ENCODE measurements at regions not wholly inside any gene's neighbourhood (a gene's known extent, or its start where the extent isn't known, plus 50 kb on each side); places are given as distances from the start of the nearest gene placed in this dataset.

DNA sequence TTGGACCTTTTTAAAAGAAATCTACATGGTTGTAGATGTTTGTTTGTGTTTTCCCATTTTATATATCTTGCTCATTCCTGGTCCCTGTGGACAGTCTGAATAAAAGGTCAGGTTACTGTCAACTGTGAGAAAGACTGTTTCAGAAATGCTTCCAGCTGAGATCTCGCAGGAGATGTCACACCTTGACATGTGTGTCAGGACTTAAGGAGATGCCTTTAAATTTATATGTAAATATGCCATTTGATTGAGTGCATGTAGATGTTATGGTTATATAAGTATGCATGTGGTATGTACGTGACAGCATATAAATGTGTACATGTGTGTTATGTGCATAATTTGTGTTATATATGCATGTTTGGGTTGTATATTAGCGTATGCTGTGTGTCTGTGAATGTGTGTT, 2172.3 kb upstream of the CELF4 start:
- Histone ChIP-seq H3K79me2 (replicated peaks; ENCODE audit: insufficient read depth) (no peaks in the 10 kb centered on the region), H3K27me3 (ENCODE audit: insufficient read depth) (no peaks in the 10 kb centered on the region), H3K27ac (ENCODE audit: low read depth) (no peak overlapping the region), H3K9me2 (ENCODE audit: insufficient read depth) (no peaks in the 10 kb centered on the region), H3K36me3 (ENCODE audit: insufficient read depth) (no peaks in the 10 kb centered on the region), H3K4me1 (ENCODE audit: insufficient read depth) (peaks cover under 1% of the 10 kb centered on the region; the same call in 1 of the 2 replicates), H2AFZ (no peak overlapping the region), H3K4me2 (no peak overlapping the region), H3K4me3 (no peak overlapping the region), H3F3A (replicated peaks; ENCODE audit: low read depth) (no peaks in the 10 kb centered on the region), H4K20me1 (replicated peaks; ENCODE audit: insufficient read depth) (no peaks in the 10 kb centered on the region)
- TF ChIP-seq EZH2 (IDR thresholded peaks at IDR 0.05; ENCODE audit: low read depth, unreplicated experiment) (no peak), CREB1 (CRISPR knock-in tag; IDR thresholded peaks at IDR 0.05; ENCODE audit: low read depth) (no peak), STAT1 (IDR thresholded peaks at IDR 0.05; ENCODE audit: unreplicated experiment) (no peak), ZNF114 (CRISPR knock-in tag; IDR thresholded peaks at IDR 0.05) (no peak), NANOG (IDR thresholded peaks at IDR 0.05; ENCODE audit: borderline replicate concordance) (no peak), ZNF331 (CRISPR knock-in tag; IDR thresholded peaks at IDR 0.05; ENCODE audit: low read depth) (no peak), EZH2phosphoT487 (IDR thresholded peaks at IDR 0.05; ENCODE audit: unreplicated experiment) (no peak), POLR2AphosphoS5 (IDR thresholded peaks at IDR 0.05; ENCODE audit: low read depth) (no peak), JUNB (IDR thresholded peaks at IDR 0.05; ENCODE audit: unreplicated experiment) (no peak)
- TF ChIP-seq, protein P1, sequence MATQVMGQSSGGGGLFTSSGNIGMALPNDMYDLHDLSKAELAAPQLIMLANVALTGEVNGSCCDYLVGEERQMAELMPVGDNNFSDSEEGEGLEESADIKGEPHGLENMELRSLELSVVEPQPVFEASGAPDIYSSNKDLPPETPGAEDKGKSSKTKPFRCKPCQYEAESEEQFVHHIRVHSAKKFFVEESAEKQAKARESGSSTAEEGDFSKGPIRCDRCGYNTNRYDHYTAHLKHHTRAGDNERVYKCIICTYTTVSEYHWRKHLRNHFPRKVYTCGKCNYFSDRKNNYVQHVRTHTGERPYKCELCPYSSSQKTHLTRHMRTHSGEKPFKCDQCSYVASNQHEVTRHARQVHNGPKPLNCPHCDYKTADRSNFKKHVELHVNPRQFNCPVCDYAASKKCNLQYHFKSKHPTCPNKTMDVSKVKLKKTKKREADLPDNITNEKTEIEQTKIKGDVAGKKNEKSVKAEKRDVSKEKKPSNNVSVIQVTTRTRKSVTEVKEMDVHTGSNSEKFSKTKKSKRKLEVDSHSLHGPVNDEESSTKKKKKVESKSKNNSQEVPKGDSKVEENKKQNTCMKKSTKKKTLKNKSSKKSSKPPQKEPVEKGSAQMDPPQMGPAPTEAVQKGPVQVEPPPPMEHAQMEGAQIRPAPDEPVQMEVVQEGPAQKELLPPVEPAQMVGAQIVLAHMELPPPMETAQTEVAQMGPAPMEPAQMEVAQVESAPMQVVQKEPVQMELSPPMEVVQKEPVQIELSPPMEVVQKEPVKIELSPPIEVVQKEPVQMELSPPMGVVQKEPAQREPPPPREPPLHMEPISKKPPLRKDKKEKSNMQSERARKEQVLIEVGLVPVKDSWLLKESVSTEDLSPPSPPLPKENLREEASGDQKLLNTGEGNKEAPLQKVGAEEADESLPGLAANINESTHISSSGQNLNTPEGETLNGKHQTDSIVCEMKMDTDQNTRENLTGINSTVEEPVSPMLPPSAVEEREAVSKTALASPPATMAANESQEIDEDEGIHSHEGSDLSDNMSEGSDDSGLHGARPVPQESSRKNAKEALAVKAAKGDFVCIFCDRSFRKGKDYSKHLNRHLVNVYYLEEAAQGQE (IDR thresholded peaks at IDR 0.05; ENCODE audit: unreplicated experiment), result no peak
- TF ChIP-seq, protein P2, sequence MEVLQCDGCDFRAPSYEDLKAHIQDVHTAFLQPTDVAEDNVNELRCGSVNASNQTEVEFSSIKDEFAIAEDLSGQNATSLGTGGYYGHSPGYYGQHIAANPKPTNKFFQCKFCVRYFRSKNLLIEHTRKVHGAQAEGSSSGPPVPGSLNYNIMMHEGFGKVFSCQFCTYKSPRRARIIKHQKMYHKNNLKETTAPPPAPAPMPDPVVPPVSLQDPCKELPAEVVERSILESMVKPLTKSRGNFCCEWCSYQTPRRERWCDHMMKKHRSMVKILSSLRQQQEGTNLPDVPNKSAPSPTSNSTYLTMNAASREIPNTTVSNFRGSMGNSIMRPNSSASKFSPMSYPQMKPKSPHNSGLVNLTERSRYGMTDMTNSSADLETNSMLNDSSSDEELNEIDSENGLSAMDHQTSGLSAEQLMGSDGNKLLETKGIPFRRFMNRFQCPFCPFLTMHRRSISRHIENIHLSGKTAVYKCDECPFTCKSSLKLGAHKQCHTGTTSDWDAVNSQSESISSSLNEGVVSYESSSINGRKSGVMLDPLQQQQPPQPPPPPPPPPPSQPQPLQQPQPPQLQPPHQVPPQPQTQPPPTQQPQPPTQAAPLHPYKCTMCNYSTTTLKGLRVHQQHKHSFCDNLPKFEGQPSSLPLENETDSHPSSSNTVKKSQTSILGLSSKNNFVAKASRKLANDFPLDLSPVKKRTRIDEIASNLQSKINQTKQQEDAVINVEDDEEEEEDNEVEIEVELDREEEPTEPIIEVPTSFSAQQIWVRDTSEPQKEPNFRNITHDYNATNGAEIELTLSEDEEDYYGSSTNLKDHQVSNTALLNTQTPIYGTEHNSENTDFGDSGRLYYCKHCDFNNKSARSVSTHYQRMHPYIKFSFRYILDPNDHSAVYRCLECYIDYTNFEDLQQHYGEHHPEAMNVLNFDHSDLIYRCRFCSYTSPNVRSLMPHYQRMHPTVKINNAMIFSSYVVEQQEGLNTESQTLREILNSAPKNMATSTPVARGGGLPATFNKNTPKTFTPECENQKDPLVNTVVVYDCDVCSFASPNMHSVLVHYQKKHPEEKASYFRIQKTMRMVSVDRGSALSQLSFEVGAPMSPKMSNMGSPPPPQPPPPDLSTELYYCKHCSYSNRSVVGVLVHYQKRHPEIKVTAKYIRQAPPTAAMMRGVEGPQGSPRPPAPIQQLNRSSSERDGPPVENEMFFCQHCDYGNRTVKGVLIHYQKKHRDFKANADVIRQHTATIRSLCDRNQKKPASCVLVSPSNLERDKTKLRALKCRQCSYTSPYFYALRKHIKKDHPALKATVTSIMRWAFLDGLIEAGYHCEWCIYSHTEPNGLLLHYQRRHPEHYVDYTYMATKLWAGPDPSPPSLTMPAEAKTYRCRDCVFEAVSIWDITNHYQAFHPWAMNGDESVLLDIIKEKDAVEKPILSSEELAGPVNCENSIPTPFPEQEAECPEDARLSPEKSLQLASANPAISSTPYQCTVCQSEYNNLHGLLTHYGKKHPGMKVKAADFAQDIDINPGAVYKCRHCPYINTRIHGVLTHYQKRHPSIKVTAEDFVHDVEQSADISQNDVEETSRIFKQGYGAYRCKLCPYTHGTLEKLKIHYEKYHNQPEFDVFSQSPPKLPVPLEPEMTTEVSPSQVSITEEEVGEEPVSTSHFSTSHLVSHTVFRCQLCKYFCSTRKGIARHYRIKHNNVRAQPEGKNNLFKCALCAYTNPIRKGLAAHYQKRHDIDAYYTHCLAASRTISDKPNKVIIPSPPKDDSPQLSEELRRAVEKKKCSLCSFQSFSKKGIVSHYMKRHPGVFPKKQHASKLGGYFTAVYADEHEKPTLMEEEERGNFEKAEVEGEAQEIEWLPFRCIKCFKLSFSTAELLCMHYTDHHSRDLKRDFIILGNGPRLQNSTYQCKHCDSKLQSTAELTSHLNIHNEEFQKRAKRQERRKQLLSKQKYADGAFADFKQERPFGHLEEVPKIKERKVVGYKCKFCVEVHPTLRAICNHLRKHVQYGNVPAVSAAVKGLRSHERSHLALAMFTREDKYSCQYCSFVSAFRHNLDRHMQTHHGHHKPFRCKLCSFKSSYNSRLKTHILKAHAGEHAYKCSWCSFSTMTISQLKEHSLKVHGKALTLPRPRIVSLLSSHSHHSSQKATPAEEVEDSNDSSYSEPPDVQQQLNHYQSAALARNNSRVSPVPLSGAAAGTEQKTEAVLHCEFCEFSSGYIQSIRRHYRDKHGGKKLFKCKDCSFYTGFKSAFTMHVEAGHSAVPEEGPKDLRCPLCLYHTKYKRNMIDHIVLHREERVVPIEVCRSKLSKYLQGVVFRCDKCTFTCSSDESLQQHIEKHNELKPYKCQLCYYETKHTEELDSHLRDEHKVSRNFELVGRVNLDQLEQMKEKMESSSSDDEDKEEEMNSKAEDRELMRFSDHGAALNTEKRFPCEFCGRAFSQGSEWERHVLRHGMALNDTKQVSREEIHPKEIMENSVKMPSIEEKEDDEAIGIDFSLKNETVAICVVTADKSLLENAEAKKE (CRISPR knock-in tag; IDR thresholded peaks at IDR 0.05), result no peak
- TF ChIP-seq, protein P3, sequence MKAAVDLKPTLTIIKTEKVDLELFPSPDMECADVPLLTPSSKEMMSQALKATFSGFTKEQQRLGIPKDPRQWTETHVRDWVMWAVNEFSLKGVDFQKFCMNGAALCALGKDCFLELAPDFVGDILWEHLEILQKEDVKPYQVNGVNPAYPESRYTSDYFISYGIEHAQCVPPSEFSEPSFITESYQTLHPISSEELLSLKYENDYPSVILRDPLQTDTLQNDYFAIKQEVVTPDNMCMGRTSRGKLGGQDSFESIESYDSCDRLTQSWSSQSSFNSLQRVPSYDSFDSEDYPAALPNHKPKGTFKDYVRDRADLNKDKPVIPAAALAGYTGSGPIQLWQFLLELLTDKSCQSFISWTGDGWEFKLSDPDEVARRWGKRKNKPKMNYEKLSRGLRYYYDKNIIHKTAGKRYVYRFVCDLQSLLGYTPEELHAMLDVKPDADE (IDR thresholded peaks at IDR 0.05), result no peak
- TF ChIP-seq, protein P4, sequence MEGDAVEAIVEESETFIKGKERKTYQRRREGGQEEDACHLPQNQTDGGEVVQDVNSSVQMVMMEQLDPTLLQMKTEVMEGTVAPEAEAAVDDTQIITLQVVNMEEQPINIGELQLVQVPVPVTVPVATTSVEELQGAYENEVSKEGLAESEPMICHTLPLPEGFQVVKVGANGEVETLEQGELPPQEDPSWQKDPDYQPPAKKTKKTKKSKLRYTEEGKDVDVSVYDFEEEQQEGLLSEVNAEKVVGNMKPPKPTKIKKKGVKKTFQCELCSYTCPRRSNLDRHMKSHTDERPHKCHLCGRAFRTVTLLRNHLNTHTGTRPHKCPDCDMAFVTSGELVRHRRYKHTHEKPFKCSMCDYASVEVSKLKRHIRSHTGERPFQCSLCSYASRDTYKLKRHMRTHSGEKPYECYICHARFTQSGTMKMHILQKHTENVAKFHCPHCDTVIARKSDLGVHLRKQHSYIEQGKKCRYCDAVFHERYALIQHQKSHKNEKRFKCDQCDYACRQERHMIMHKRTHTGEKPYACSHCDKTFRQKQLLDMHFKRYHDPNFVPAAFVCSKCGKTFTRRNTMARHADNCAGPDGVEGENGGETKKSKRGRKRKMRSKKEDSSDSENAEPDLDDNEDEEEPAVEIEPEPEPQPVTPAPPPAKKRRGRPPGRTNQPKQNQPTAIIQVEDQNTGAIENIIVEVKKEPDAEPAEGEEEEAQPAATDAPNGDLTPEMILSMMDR (conservative IDR thresholded peaks at IDR 0.05; ENCODE audit: low read depth in 2 of 2), result no peak
- no peak overlapping the region for H3K27ac Mint-ChIP-seq
- ATAC-seq (no peak), DNase-seq (ENCODE audit: low spot score) (no peak)
- H3K4me1 Mint-ChIP-seq, result peaks cover 2% of the 10 kb centered on the region; the same call in 2 of the 3 replicates
- H3K27me3 Mint-ChIP-seq (ENCODE audit: insufficient read depth, low read depth, poor library complexity), result no peaks in the 10 kb centered on the region
- H3K9me3 Mint-ChIP-seq, result no peaks in the 10 kb centered on the region
- H3K4me3 Mint-ChIP-seq, result no peak overlapping the region
- no peaks in the 10 kb centered on the region for H3K36me3 Mint-ChIP-seq (ENCODE audit: low read depth)

Measured in GM23338 (cell line).